CD4-positive, alpha-beta T cell (primary cell): ENCODE measurements at regions not wholly inside any gene's neighbourhood (a gene's known extent, or its start where the extent isn't known, plus 50 kb on each side); places are given as distances from the start of the nearest gene placed in this dataset.

Experiments
- ATAC-seq: fragments of 200-7000 bp; cut with Tn5 transposase; one replicate; pipeline ENCODE4 v1.10.0; 2022; ENCODE audit warnings: mild to moderate bottlenecking; ENCODE audit not compliant: poor library complexity
- CTCF ChIA-PET: fragments of 350-600 bp; sonication (Branson Sonifier 250); formaldehyde crosslinking; loops from one replicate; lab custom pipeline; 2021; ENCODE audit warnings: antibody characterized with exemption, inconsistent platforms; lab: Charles Lee
- POLR2A ChIA-PET: fragments of 350-600 bp; sonication (Branson Sonifier 250); formaldehyde crosslinking; loops from one replicate; lab custom pipeline; 2021; ENCODE audit warnings: antibody characterized with exemption, inconsistent platforms; lab: Charles Lee
- DNase-seq, 14 experiments: peaks; one replicate each; pipeline ENCODE4 v3.0.0-alpha.2; 2013 to 2020; ENCODE audit warnings: mixed read lengths in 2 of 14
- H3K27ac ChIP-seq, 2 donors: one replicate each; pipeline versions ENCODE4 v1.5.1 to v1.7.0; 2013; ENCODE audit warnings: low read length in 2 of 2, low read depth in 1 of 2, mild to moderate bottlenecking in 1 of 2
- H3K27me3 ChIP-seq, 2 experiments: 1 replicate in 1 of 2; 2 replicates in 1 of 2; pipeline versions ENCODE4 v1.6.1 to v1.7.0; 2013; ENCODE audit warnings: low read length in 2 of 2, control low read depth in 1 of 2, mild to moderate bottlenecking in 1 of 2, moderate library complexity in 1 of 2; ENCODE audit not compliant: insufficient read depth in 2 of 2, control insufficient read depth in 1 of 2
- H3K36me3 ChIP-seq: one replicate; pipeline ENCODE4 v1.6.1; 2013; ENCODE audit warnings: low read length, control low read depth; ENCODE audit not compliant: insufficient read depth
- H3K4me1 ChIP-seq: one replicate; pipeline ENCODE4 v1.6.1; 2013; ENCODE audit warnings: low read length, control low read depth; ENCODE audit not compliant: insufficient read depth
- H3K4me3 ChIP-seq: one replicate; pipeline ENCODE4 v1.5.1; 2013; ENCODE audit warnings: mild to moderate bottlenecking, low read length, moderate library complexity
- H3K9me3 ChIP-seq, 2 experiments: 1 replicate in 1 of 2; 2 replicates in 1 of 2; pipeline versions ENCODE4 v1.6.1 to v1.7.0; 2013; ENCODE audit warnings: low read length in 2 of 2, mild to moderate bottlenecking in 2 of 2, control low read depth in 1 of 2, moderate library complexity in 1 of 2; ENCODE audit not compliant: control insufficient read depth in 1 of 2, insufficient read depth in 1 of 2
- H3K27ac Mint-ChIP-seq: one replicate; pipeline ENCODE4 v1.8.0; 2020; ENCODE audit warnings: mixed read lengths
- H3K27me3 Mint-ChIP-seq: one replicate; pipeline ENCODE4 v1.8.0; 2021; ENCODE audit warnings: mixed read lengths
- H3K36me3 Mint-ChIP-seq: one replicate; pipeline ENCODE4 v1.8.0; 2021; ENCODE audit warnings: low read depth, mixed read lengths
- H3K4me1 Mint-ChIP-seq: one replicate; pipeline ENCODE4 v1.8.0; 2021; ENCODE audit warnings: low read depth, mixed read lengths
- H3K4me3 Mint-ChIP-seq: one replicate; pipeline ENCODE4 v1.8.0; 2020; ENCODE audit warnings: mild to moderate bottlenecking, mixed read lengths
- H3K9me3 Mint-ChIP-seq: one replicate; pipeline ENCODE4 v1.8.0; 2020; ENCODE audit warnings: mixed read lengths
- intact Hi-C, 2 experiments: fragments of 100-400 bp; cut with DNase I in 1 of 2; cut with micrococcal nuclease in 1 of 2; formaldehyde crosslinking; loops; one replicate each; pipeline versions ENCODE4 v1.15.1 to v1.9.0; 2023 to 2025; cut with DNase I, micrococcal nuclease
- TF ChIP-seq, protein P1 (sequence below): fragments of 200-600 bp; IDR thresholded peaks from one replicate; pipeline ENCODE4 v1.8.0; 2022; ENCODE audit warnings: antibody characterized with exemption, mild to moderate bottlenecking

DNA sequence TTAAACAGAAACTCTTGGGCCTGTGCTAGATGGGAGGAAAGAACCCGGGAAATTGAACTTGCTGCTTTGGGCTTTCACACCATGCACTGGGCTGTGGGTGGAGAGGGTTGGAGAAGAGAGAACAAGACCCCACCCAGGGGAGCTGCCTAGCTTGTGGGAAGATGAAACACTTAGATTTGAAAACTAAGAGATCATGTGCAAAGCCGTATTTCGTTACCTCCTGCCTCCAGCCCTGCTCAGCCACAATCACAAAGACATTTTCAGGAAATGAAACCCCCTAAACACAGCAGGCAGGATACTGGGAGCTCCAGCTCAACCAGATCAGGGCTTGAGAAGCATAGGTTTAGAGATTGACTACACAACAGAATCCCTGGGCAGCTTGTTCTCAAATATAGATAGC is 183.0 kb upstream of the C2CD4B start:
- H3K9me3 ChIP-seq = peaks cover 0 to 4% of the 10 kb centered on the region in 2 experiments
- ATAC-seq = no peak
- ChIA-PET POLR2A (no interaction called here), CTCF (no interaction called here)
- Mint-ChIP-seq H3K36me3 (no peaks in the 10 kb centered on the region), H3K9me3 (no peaks in the 10 kb centered on the region), H3K27me3 (peaks cover 10% of the 10 kb centered on the region), H3K4me3 (no peak overlapping the region), H3K27ac (no peak overlapping the region), H3K4me1 (peaks cover 6% of the 10 kb centered on the region)
- H3K4me3 ChIP-seq = no peak overlapping the region
- H3K27me3 ChIP-seq = no peaks in the 10 kb centered on the region
- no peak overlapping the region for H3K27ac ChIP-seq
- intact Hi-C loops = no loop called here
- TF ChIP-seq, protein P1, sequence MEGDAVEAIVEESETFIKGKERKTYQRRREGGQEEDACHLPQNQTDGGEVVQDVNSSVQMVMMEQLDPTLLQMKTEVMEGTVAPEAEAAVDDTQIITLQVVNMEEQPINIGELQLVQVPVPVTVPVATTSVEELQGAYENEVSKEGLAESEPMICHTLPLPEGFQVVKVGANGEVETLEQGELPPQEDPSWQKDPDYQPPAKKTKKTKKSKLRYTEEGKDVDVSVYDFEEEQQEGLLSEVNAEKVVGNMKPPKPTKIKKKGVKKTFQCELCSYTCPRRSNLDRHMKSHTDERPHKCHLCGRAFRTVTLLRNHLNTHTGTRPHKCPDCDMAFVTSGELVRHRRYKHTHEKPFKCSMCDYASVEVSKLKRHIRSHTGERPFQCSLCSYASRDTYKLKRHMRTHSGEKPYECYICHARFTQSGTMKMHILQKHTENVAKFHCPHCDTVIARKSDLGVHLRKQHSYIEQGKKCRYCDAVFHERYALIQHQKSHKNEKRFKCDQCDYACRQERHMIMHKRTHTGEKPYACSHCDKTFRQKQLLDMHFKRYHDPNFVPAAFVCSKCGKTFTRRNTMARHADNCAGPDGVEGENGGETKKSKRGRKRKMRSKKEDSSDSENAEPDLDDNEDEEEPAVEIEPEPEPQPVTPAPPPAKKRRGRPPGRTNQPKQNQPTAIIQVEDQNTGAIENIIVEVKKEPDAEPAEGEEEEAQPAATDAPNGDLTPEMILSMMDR = no peak
- peaks cover 3% of the 10 kb centered on the region for H3K4me1 ChIP-seq
- no peaks in the 10 kb centered on the region for H3K36me3 ChIP-seq
- no peak for DNase-seq

DNA sequence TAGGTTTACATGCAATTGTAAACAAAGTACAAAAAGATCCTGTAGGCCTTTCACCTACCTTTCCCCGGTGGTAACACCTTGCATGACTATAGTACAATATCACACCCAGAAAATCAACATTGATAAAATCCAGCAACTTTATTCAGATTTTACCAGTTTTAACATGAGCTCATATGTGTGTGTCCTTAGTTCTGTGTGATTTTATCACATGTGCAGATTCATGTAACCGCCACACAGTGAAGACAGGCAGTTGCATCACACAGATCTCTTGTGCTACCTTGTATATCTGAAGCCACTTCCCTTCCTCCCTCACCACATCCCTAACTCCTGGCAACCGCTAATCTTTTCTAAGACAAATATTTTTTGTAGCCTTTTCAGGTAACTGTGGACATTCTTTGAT is 183.5 kb upstream of the C2CD4B start:
- Histone ChIP-seq H3K4me1 (peaks cover 3% of the 10 kb centered on the region), H3K9me3 (peaks cover 0 to 4% of the 10 kb centered on the region in 2 experiments), H3K36me3 (no peaks in the 10 kb centered on the region), H3K27ac (no peak overlapping the region), H3K27me3 (no peaks in the 10 kb centered on the region), H3K4me3 (no peak overlapping the region)
- TF ChIP-seq, protein P1 = no peak
- CTCF ChIA-PET = no interaction called here
- Mint-ChIP-seq H3K27ac (no peak overlapping the region), H3K27me3 (peaks cover 10% of the 10 kb centered on the region), H3K9me3 (no peaks in the 10 kb centered on the region), H3K36me3 (no peaks in the 10 kb centered on the region), H3K4me3 (no peak overlapping the region), H3K4me1 (peaks cover 6% of the 10 kb centered on the region)
- POLR2A ChIA-PET = no interaction called here
- ATAC-seq (no peak), DNase-seq (peak in 1 of 14 experiments; percentile 10)
- intact Hi-C loops = no loop called here

DNA sequence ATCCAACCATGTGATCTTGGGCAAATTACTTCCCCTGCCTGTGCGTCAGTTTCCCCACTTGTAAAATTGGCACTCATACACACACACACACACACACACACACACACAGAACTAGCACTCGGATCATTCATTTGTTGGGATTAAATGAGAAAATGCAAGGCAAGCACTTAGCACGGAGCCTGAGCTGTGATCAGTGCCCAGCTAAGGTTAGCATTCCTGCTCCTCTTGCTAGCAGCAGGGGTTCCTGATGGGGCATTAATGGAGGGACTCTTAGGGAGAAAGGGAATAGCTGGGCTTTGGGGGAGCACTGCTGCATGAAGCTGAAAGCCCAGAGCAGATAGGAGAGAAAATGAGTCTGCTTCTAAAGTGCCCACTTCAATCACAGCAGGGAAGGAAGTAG is 187.7 kb upstream of the C2CD4B start:
- Mint-ChIP-seq H3K27ac (no peak overlapping the region), H3K9me3 (no peaks in the 10 kb centered on the region), H3K36me3 (no peaks in the 10 kb centered on the region), H3K4me3 (no peak overlapping the region), H3K27me3 (peaks cover 29% of the 10 kb centered on the region), H3K4me1 (no peaks in the 10 kb centered on the region)
- TF ChIP-seq, protein P1 = no peak
- no peaks in the 10 kb centered on the region for H3K36me3 ChIP-seq
- H3K4me3 ChIP-seq = no peak overlapping the region
- no peak for DNase-seq
- ChIA-PET POLR2A (no interaction called here), CTCF (no interaction called here)
- H3K27me3 ChIP-seq = peaks cover 0 to 3% of the 10 kb centered on the region in 2 experiments
- H3K27ac ChIP-seq = no peak overlapping the region
- intact Hi-C loops = no loop called here
- ATAC-seq = no peak
- no peaks in the 10 kb centered on the region for H3K4me1 ChIP-seq
- no peaks in the 10 kb centered on the region for H3K9me3 ChIP-seq
